ENCODE measurements at regions not wholly inside any gene's neighbourhood (a gene's known extent, or its start where the extent isn't known, plus 50 kb on each side); places are given as distances from the start of the nearest gene placed in this dataset.
"Not testable (repeated sequence)": the region's sequence is repeated elsewhere in the genome, so short reads cannot be mapped to it uniquely, and the experiment has no call there.

GRCh38 chr3:177883957-177884356, 652.3 kb upstream of the KCNMB2 start:
- no peak overlapping the region for H3K27ac ChIP-seq (ENCODE audit: low read length)
- H3K9ac ChIP-seq (ENCODE audit: low read depth, low read length) = no peak overlapping the region
- no peaks in the 10 kb centered on the region for H3K36me3 ChIP-seq (ENCODE audit: insufficient read depth, low read depth, low read length)

GRCh38 chr3:177885063-177885462, 651.2 kb upstream of the KCNMB2 start:
- Histone ChIP-seq H3K9me3 (ENCODE audit: insufficient read depth, low read depth, low read length) (no peaks in the 10 kb centered on the region), H3K27me3 (ENCODE audit: insufficient read depth, low read length) (no peaks in the 10 kb centered on the region), H3K9ac (ENCODE audit: low read depth, low read length) (no peak overlapping the region), H3K27ac (ENCODE audit: low read length) (no peak overlapping the region), H3K4me1 (ENCODE audit: insufficient read depth, low read length) (no peaks in the 10 kb centered on the region), H3K36me3 (ENCODE audit: insufficient read depth, low read depth, low read length) (no peaks in the 10 kb centered on the region), H3K4me3 (ENCODE audit: low read length) (no peak overlapping the region)

More at GRCh38 chr3:177883957-177884356, 652.3 kb upstream of the KCNMB2 start:
- no peaks in the 10 kb centered on the region for H3K9me3 ChIP-seq (ENCODE audit: insufficient read depth, low read depth, low read length)
- H3K4me1 ChIP-seq (ENCODE audit: insufficient read depth, low read length) = no peaks in the 10 kb centered on the region
- H3K27me3 ChIP-seq (ENCODE audit: insufficient read depth, low read length) = no peaks in the 10 kb centered on the region
- no peak overlapping the region for H3K4me3 ChIP-seq (ENCODE audit: low read length)

- Histone ChIP-seq H3K27ac (ENCODE audit: low read length) (no peak overlapping the region), H3K9me3 (ENCODE audit: insufficient read depth, low read depth, low read length) (no peaks in the 10 kb centered on the region), H3K36me3 (ENCODE audit: insufficient read depth, low read depth, low read length) (no peaks in the 10 kb centered on the region), H3K4me1 (ENCODE audit: insufficient read depth, low read length) (no peaks in the 10 kb centered on the region), H3K4me3 (ENCODE audit: low read length) (no peak overlapping the region), H3K27me3 (ENCODE audit: insufficient read depth, low read length) (no peaks in the 10 kb centered on the region), H3K9ac (ENCODE audit: low read depth, low read length) (no peak overlapping the region)
Measured at GRCh38 chr3:177886501-177886900, 649.7 kb upstream of the KCNMB2 start.

GRCh38 chr3:177887475-177887874, 648.8 kb upstream of the KCNMB2 start:
- Histone ChIP-seq H3K4me3 (ENCODE audit: low read length) (no peak overlapping the region), H3K9ac (ENCODE audit: low read depth, low read length) (no peak overlapping the region), H3K27ac (ENCODE audit: low read length) (no peak overlapping the region), H3K36me3 (ENCODE audit: insufficient read depth, low read depth, low read length) (no peaks in the 10 kb centered on the region), H3K9me3 (ENCODE audit: insufficient read depth, low read depth, low read length) (no peaks in the 10 kb centered on the region), H3K27me3 (ENCODE audit: insufficient read depth, low read length) (no peaks in the 10 kb centered on the region), H3K4me1 (ENCODE audit: insufficient read depth, low read length) (no peaks in the 10 kb centered on the region)

GRCh38 chr3:177889161-177889560, 647.1 kb upstream of the KCNMB2 start:
- Histone ChIP-seq H3K27me3 (ENCODE audit: insufficient read depth, low read length) (no peaks in the 10 kb centered on the region), H3K4me1 (ENCODE audit: insufficient read depth, low read length) (no peaks in the 10 kb centered on the region), H3K9ac (ENCODE audit: low read depth, low read length) (no peak overlapping the region), H3K9me3 (ENCODE audit: insufficient read depth, low read depth, low read length) (no peaks in the 10 kb centered on the region), H3K4me3 (ENCODE audit: low read length) (no peak overlapping the region), H3K27ac (ENCODE audit: low read length) (no peak overlapping the region), H3K36me3 (ENCODE audit: insufficient read depth, low read depth, low read length) (no peaks in the 10 kb centered on the region)

- Histone ChIP-seq H3K4me1 (ENCODE audit: insufficient read depth, low read length) (no peaks in the 10 kb centered on the region), H3K4me3 (ENCODE audit: low read length) (no peak overlapping the region), H3K9ac (ENCODE audit: low read depth, low read length) (no peak overlapping the region), H3K27ac (ENCODE audit: low read length) (no peak overlapping the region), H3K9me3 (ENCODE audit: insufficient read depth, low read depth, low read length) (no peaks in the 10 kb centered on the region), H3K36me3 (ENCODE audit: insufficient read depth, low read depth, low read length) (no peaks in the 10 kb centered on the region), H3K27me3 (ENCODE audit: insufficient read depth, low read length) (no peaks in the 10 kb centered on the region)
Measured at GRCh38 chr3:177889652-177890358, 646.4 kb upstream of the KCNMB2 start.

GRCh38 chr3:177890359-177890683, 645.9 kb upstream of the KCNMB2 start:
- H3K9ac ChIP-seq (ENCODE audit: low read depth, low read length) = no peak overlapping the region
- H3K27ac ChIP-seq (ENCODE audit: low read length) = no peak overlapping the region
- H3K27me3 ChIP-seq (ENCODE audit: insufficient read depth, low read length) = no peaks in the 10 kb centered on the region
- H3K9me3 ChIP-seq (ENCODE audit: insufficient read depth, low read depth, low read length) = no peaks in the 10 kb centered on the region
- H3K4me1 ChIP-seq (ENCODE audit: insufficient read depth, low read length) = no peaks in the 10 kb centered on the region
- H3K36me3 ChIP-seq (ENCODE audit: insufficient read depth, low read depth, low read length) = no peaks in the 10 kb centered on the region
- H3K4me3 ChIP-seq (ENCODE audit: low read length) = no peak overlapping the region

- H3K27me3 ChIP-seq (ENCODE audit: insufficient read depth, low read length); H3K4me1 ChIP-seq (ENCODE audit: insufficient read depth, low read length); H3K36me3 ChIP-seq (ENCODE audit: insufficient read depth, low read depth, low read length); H3K9ac ChIP-seq (ENCODE audit: low read depth, low read length); H3K4me3 ChIP-seq (ENCODE audit: low read length); H3K27ac ChIP-seq (ENCODE audit: low read length); H3K9me3 ChIP-seq (ENCODE audit: insufficient read depth, low read depth, low read length): not testable (repeated sequence)
Measured at GRCh38 chr3:177891569-177891968, 644.7 kb upstream of the KCNMB2 start.

- H3K27me3 ChIP-seq (ENCODE audit: insufficient read depth, low read length) = no peaks in the 10 kb centered on the region
- H3K9ac ChIP-seq (ENCODE audit: low read depth, low read length) = no peak overlapping the region
- H3K9me3 ChIP-seq (ENCODE audit: insufficient read depth, low read depth, low read length) = no peaks in the 10 kb centered on the region
- H3K4me1 ChIP-seq (ENCODE audit: insufficient read depth, low read length) = no peaks in the 10 kb centered on the region
- no peaks in the 10 kb centered on the region for H3K36me3 ChIP-seq (ENCODE audit: insufficient read depth, low read depth, low read length)
- H3K27ac ChIP-seq (ENCODE audit: low read length) = no peak overlapping the region
- no peak overlapping the region for H3K4me3 ChIP-seq (ENCODE audit: low read length)
Measured at GRCh38 chr3:177893331-177893730, 642.9 kb upstream of the KCNMB2 start.

- Histone ChIP-seq H3K4me1 (ENCODE audit: insufficient read depth, low read length) (no peaks in the 10 kb centered on the region), H3K4me3 (ENCODE audit: low read length) (no peak overlapping the region), H3K9ac (ENCODE audit: low read depth, low read length) (no peak overlapping the region), H3K9me3 (ENCODE audit: insufficient read depth, low read depth, low read length) (0 out of 2 replicates have a peak, but pooled peaks cover 1% of the 10 kb centered on the region), H3K27ac (ENCODE audit: low read length) (no peak overlapping the region), H3K27me3 (ENCODE audit: insufficient read depth, low read length) (no peaks in the 10 kb centered on the region), H3K36me3 (ENCODE audit: insufficient read depth, low read depth, low read length) (no peaks in the 10 kb centered on the region)
Measured at GRCh38 chr3:177894081-177894728, 642.0 kb upstream of the KCNMB2 start.

GRCh38 chr3:177898185-177898584, 638.1 kb upstream of the KCNMB2 start:
- peaks cover 10% of the 10 kb centered on the region; the same call in 1 of the 2 replicates for H3K9me3 ChIP-seq (ENCODE audit: insufficient read depth, low read depth, low read length)
- no peaks in the 10 kb centered on the region for H3K4me1 ChIP-seq (ENCODE audit: insufficient read depth, low read length)
- no peaks in the 10 kb centered on the region for H3K36me3 ChIP-seq (ENCODE audit: insufficient read depth, low read depth, low read length)
- no peak overlapping the region for H3K27ac ChIP-seq (ENCODE audit: low read length)
- no peaks in the 10 kb centered on the region for H3K27me3 ChIP-seq (ENCODE audit: insufficient read depth, low read length)
- H3K4me3 ChIP-seq (ENCODE audit: low read length) = no peak overlapping the region
- H3K9ac ChIP-seq (ENCODE audit: low read depth, low read length) = no peak overlapping the region

- Histone ChIP-seq H3K4me1 (ENCODE audit: insufficient read depth, low read length) (no peaks in the 10 kb centered on the region), H3K27ac (ENCODE audit: low read length) (no peak overlapping the region), H3K27me3 (ENCODE audit: insufficient read depth, low read length) (no peaks in the 10 kb centered on the region), H3K36me3 (ENCODE audit: insufficient read depth, low read depth, low read length) (no peaks in the 10 kb centered on the region), H3K4me3 (ENCODE audit: low read length) (no peak overlapping the region), H3K9me3 (ENCODE audit: insufficient read depth, low read depth, low read length) (peaks cover 10% of the 10 kb centered on the region; the same call in 1 of the 2 replicates), H3K9ac (ENCODE audit: low read depth, low read length) (no peak overlapping the region)
Measured at GRCh38 chr3:177899275-177900067, 636.8 kb upstream of the KCNMB2 start.
